ENCODE measurements at regions not wholly inside any gene's neighbourhood (a gene's known extent, or its start where the extent isn't known, plus 50 kb on each side); places are given as distances from the start of the nearest gene placed in this dataset.

DNA sequence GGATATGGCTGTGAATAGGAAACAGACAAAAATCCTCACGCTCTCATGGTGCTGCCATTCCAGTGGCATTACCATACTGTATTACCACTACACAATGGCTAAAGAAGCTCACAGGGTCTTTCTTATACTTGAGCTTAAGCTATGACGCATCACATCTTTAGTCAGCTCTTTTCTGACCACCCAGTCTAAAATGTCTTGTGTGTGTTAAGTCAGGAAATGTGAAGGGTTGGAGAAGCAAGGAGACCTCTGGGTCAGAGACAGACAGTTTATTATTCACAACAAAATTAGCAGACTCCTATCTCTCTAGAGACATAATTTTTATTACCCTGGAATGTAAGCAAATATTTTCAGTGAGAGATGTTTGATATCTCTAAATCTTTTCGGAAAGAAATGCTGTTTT is 1583.2 kb upstream of the WWC1 start:
- Mint-ChIP-seq H3K4me1 (ENCODE audit: insufficient read depth, unreplicated experiment) (no peaks in the 10 kb centered on the region), H3K4me3 (ENCODE audit: unreplicated experiment) (no peak overlapping the region), H3K27me3 (ENCODE audit: insufficient read depth, unreplicated experiment) (no peaks in the 10 kb centered on the region), H3K9me3 (ENCODE audit: unreplicated experiment) (no peaks in the 10 kb centered on the region), H3K27ac (ENCODE audit: low read depth, unreplicated experiment) (no peak overlapping the region), H3K36me3 (ENCODE audit: insufficient read depth, unreplicated experiment) (no peaks in the 10 kb centered on the region)
- no TSS peak for BruUV-seq (replicated peaks)
- ChIA-PET CTCF (no interaction called here), POLR2A (no interaction called here)
- intact Hi-C loops (cut with micrococcal nuclease): no loop called here
- TF ChIP-seq, protein P1, sequence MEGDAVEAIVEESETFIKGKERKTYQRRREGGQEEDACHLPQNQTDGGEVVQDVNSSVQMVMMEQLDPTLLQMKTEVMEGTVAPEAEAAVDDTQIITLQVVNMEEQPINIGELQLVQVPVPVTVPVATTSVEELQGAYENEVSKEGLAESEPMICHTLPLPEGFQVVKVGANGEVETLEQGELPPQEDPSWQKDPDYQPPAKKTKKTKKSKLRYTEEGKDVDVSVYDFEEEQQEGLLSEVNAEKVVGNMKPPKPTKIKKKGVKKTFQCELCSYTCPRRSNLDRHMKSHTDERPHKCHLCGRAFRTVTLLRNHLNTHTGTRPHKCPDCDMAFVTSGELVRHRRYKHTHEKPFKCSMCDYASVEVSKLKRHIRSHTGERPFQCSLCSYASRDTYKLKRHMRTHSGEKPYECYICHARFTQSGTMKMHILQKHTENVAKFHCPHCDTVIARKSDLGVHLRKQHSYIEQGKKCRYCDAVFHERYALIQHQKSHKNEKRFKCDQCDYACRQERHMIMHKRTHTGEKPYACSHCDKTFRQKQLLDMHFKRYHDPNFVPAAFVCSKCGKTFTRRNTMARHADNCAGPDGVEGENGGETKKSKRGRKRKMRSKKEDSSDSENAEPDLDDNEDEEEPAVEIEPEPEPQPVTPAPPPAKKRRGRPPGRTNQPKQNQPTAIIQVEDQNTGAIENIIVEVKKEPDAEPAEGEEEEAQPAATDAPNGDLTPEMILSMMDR (IDR thresholded peaks at IDR 0.05; ENCODE audit: unreplicated experiment): no peak
- no peak for DNase-seq (ENCODE audit: unreplicated experiment)

- no peaks in the 10 kb centered on the region for H3K4me1 Mint-ChIP-seq (ENCODE audit: insufficient read depth, unreplicated experiment)
- H3K27me3 Mint-ChIP-seq (ENCODE audit: insufficient read depth, unreplicated experiment): no peaks in the 10 kb centered on the region
- no peaks in the 10 kb centered on the region for H3K36me3 Mint-ChIP-seq (ENCODE audit: insufficient read depth, unreplicated experiment)
- BruUV-seq (replicated peaks): no TSS peak
- DNase-seq (ENCODE audit: unreplicated experiment): no peak
- CTCF ChIA-PET: interaction anchor here (0.6 kb wide), 1 partner anchor 33 kb away, joined by 3 read pairs; no protein-coding TSS in a partner anchor
- H3K9me3 Mint-ChIP-seq (ENCODE audit: unreplicated experiment): no peaks in the 10 kb centered on the region
- H3K4me3 Mint-ChIP-seq (ENCODE audit: unreplicated experiment): no peak overlapping the region
- intact Hi-C loops (cut with micrococcal nuclease): no loop called here
- POLR2A ChIA-PET: interaction anchor here (0.7 to 1.4 kb wide), 2 partner anchors 9 to 11 kb away, joined by 3 read pairs; no protein-coding TSS in a partner anchor
- TF ChIP-seq, protein P1 (IDR thresholded peaks at IDR 0.05; ENCODE audit: unreplicated experiment): no peak
- H3K27ac Mint-ChIP-seq (ENCODE audit: low read depth, unreplicated experiment): no peak overlapping the region
Observed at GRCh38 chr5:166709691-166710090, 1581.8 kb upstream of the WWC1 start.

DNA sequence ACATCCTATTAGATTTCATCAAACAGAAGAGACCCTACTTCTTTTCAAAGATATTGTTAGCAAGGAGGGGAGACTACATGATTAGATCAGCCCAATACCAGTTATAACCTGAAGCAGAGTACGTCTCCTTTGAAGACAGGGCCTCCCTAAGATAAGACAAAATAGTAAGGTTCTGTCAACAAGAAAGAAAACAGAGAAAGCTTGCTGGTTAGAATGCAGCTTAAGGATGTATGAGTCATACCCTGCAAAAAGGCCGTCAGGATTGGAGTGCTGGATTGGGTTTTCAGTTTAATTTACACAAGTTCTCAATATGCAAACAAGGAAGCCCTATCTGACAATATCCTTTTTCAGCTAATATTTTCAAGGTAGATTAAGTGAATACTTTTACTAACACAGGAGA is 1581.2 kb upstream of the WWC1 start:
- no peak overlapping the region for H3K4me3 Mint-ChIP-seq (ENCODE audit: unreplicated experiment)
- TF ChIP-seq, protein P1 (IDR thresholded peaks at IDR 0.05; ENCODE audit: unreplicated experiment): no peak
- H3K9me3 Mint-ChIP-seq (ENCODE audit: unreplicated experiment): no peaks in the 10 kb centered on the region
- ChIA-PET CTCF (interaction anchor here (0.6 kb wide), 1 partner anchor 8 kb away, joined by 3 read pairs; no protein-coding TSS in a partner anchor), POLR2A (interaction anchor here (1.4 kb wide), 1 partner anchor 10 kb away, joined by 3 read pairs; no protein-coding TSS in a partner anchor)
- intact Hi-C loops (cut with micrococcal nuclease): no loop called here
- H3K4me1 Mint-ChIP-seq (ENCODE audit: insufficient read depth, unreplicated experiment): no peaks in the 10 kb centered on the region
- peak; percentile 38 for DNase-seq (ENCODE audit: unreplicated experiment)
- no TSS peak for BruUV-seq (replicated peaks)
- H3K27me3 Mint-ChIP-seq (ENCODE audit: insufficient read depth, unreplicated experiment): no peaks in the 10 kb centered on the region
- no peaks in the 10 kb centered on the region for H3K36me3 Mint-ChIP-seq (ENCODE audit: insufficient read depth, unreplicated experiment)
- no peak overlapping the region for H3K27ac Mint-ChIP-seq (ENCODE audit: low read depth, unreplicated experiment)

GRCh38 chr5:166712447-166713185 is 1578.8 kb upstream of the WWC1 start:
- intact Hi-C loops (cut with micrococcal nuclease): no loop called here
- no peaks in the 10 kb centered on the region for H3K4me1 Mint-ChIP-seq (ENCODE audit: insufficient read depth, unreplicated experiment)
- no peak for DNase-seq (ENCODE audit: unreplicated experiment)
- H3K27ac Mint-ChIP-seq (ENCODE audit: low read depth, unreplicated experiment): no peak overlapping the region
- no TSS peak for BruUV-seq (replicated peaks)
- TF ChIP-seq, protein P1 (IDR thresholded peaks at IDR 0.05; ENCODE audit: unreplicated experiment): no peak
- ChIA-PET CTCF (interaction anchor here (0.6 to 1.3 kb wide), 3 partner anchors 9 to 1265 kb away, joined by 3 to 4 read pairs (median 3); no protein-coding TSS in a partner anchor), POLR2A (interaction anchor here (0.7 kb wide), 1 partner anchor 226 kb away, joined by 3 read pairs; no protein-coding TSS in a partner anchor)
- H3K27me3 Mint-ChIP-seq (ENCODE audit: insufficient read depth, unreplicated experiment): no peaks in the 10 kb centered on the region
- no peaks in the 10 kb centered on the region for H3K36me3 Mint-ChIP-seq (ENCODE audit: insufficient read depth, unreplicated experiment)
- no peaks in the 10 kb centered on the region for H3K9me3 Mint-ChIP-seq (ENCODE audit: unreplicated experiment)
- H3K4me3 Mint-ChIP-seq (ENCODE audit: unreplicated experiment): no peak overlapping the region

Data from MCF 10A (cell line).